Prostate gland (tissue), 2 donors: ENCODE measurements at regions not wholly inside any gene's neighbourhood (a gene's known extent, or its start where the extent isn't known, plus 50 kb on each side); places are given as distances from the start of the nearest gene placed in this dataset.
A peak's percentile ranks its signal among the peaks of the same experiment; 100 is the strongest.

Experiments used
- DNase-seq: peaks from one replicate; pipeline ENCODE4 v3.0.0-alpha.2; 2019; ENCODE audit warnings: low spot score
- H3K27ac ChIP-seq, 2 donors: fragments of 200-600 bp; sonication (generic); 2 replicates each; pipeline ENCODE4 v1.5.1; 2017 to 2019
- H3K27me3 ChIP-seq: fragments of 200-600 bp; sonication (generic); replicated peaks from 2 replicates; pipeline ENCODE4 v1.5.1; 2019; ENCODE audit not compliant: insufficient read depth
- H3K36me3 ChIP-seq, 2 donors: fragments of 200-600 bp; sonication (generic); 1 replicate in 1 of 2; 2 replicates in 1 of 2; pipeline versions ENCODE4 v1.5.1 to v1.8.1; 2017 to 2019
- H3K4me1 ChIP-seq: fragments of 200-600 bp; sonication (generic); replicated peaks from 2 replicates; pipeline ENCODE4 v1.5.1; 2019
- H3K4me3 ChIP-seq, 2 donors: fragments of 200-600 bp; sonication (generic); 2 replicates each; pipeline ENCODE4 v1.5.1; 2017 to 2019
- H3K9me3 ChIP-seq: fragments of 200-600 bp; sonication (generic); 2 replicates; pipeline ENCODE4 v1.5.1; 2017
- POLR2A ChIP-seq: fragments of 450-650 bp; IDR thresholded peaks from one replicate; pipeline ENCODE4 v1.6.1; 2016; ENCODE audit warnings: antibody characterized with exemption, mild to moderate bottlenecking
- POLR2AphosphoS5 ChIP-seq: sonication (generic); formaldehyde crosslinking; IDR thresholded peaks from one replicate; pipeline ENCODE4 v1.6.1; 2017; ENCODE audit warnings: antibody characterized with exemption
- WGBS: methylation state at CpG from one replicate; pipeline ENCODE4 v1.1.5; 2018; 5-methylcytosine and 5-hydroxymethylcytosine counted together
- intact Hi-C: fragments of 100-400 bp; cut with DNase I; formaldehyde crosslinking; loops from one replicate; pipeline ENCODE4 v1.14.2; 2022
- TF ChIP-seq, protein P1 (sequence below), 4 experiments: fragments of 200-600 bp in 2 of 4; fragments of 450-650 bp in 2 of 4; sonication (generic) in 2 of 4; IDR thresholded peaks; 1 replicate in 3 of 4; 2 replicates in 1 of 4; pipeline ENCODE4 v1.5.1; 2016 to 2019; ENCODE audit warnings: antibody characterized with exemption in 4 of 4, mild to moderate bottlenecking in 2 of 4, moderate library complexity in 2 of 4

- no peak for TF ChIP-seq POLR2A
- intact Hi-C loops, result no loop called here
- Histone ChIP-seq H3K4me3 (no peak overlapping the region), H3K27me3 (no peaks in the 10 kb centered on the region), H3K36me3 (no peaks in the 10 kb centered on the region), H3K4me1 (no peaks in the 10 kb centered on the region), H3K9me3 (no peaks in the 10 kb centered on the region), H3K27ac (no peak overlapping the region)
- no peak for DNase-seq
- 89% methylated on average over 2 of the region's 2 CpGs for WGBS
Observed at GRCh38 chr9:118028225-118028624, 324.0 kb downstream of the TLR4 start.

DNA sequence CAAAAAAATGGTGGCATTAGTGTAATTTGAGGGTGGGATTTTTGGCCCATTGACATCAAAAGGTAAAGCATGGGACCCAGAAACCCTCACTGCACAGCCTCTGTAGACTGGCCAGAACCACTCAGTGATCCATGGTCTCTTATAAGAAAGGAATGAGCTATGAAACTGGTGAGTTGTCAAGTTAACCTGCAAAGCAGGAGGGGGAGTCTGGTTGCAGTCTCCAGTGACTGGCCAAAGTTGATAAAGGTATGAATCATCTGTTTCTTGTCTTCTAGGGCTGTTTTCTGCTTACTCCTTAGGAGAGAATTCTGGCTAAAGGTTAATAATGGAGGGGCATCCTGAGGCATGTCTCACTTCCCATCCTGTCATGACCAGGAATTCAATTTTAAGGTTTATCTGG lies 325.2 kb downstream of the TLR4 start:
- H3K4me1 ChIP-seq, result no peaks in the 10 kb centered on the region
- H3K27ac ChIP-seq, result no peak overlapping the region
- intact Hi-C loops, result no loop called here
- TF ChIP-seq POLR2AphosphoS5, result no peak
- no peak for TF ChIP-seq POLR2A
- TF ChIP-seq, protein P1, sequence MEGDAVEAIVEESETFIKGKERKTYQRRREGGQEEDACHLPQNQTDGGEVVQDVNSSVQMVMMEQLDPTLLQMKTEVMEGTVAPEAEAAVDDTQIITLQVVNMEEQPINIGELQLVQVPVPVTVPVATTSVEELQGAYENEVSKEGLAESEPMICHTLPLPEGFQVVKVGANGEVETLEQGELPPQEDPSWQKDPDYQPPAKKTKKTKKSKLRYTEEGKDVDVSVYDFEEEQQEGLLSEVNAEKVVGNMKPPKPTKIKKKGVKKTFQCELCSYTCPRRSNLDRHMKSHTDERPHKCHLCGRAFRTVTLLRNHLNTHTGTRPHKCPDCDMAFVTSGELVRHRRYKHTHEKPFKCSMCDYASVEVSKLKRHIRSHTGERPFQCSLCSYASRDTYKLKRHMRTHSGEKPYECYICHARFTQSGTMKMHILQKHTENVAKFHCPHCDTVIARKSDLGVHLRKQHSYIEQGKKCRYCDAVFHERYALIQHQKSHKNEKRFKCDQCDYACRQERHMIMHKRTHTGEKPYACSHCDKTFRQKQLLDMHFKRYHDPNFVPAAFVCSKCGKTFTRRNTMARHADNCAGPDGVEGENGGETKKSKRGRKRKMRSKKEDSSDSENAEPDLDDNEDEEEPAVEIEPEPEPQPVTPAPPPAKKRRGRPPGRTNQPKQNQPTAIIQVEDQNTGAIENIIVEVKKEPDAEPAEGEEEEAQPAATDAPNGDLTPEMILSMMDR (IDR thresholded peaks at IDR 0.05), result no peak
- no peak for DNase-seq
- no peaks in the 10 kb centered on the region for H3K27me3 ChIP-seq
- H3K36me3 ChIP-seq, result no peaks in the 10 kb centered on the region
- no peaks in the 10 kb centered on the region for H3K9me3 ChIP-seq
- no peak overlapping the region for H3K4me3 ChIP-seq

DNA sequence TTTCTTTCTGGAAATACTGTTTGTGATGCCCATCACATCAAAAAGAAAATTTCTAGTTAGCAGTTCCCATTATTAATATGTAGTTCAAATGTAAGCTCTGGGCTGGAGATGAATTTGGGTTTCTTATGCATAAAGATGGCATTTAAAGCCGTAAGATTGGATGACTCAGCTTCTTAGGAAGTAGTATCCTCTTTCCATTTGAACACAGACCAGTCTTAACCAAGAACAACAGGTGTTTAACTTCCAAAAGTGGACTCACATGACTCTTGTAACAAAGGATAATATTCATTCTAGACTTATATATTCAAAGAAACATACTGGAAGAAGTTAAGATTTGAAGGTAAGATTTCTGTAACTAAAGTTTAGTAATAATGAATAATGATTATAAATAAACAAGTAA lies 330.5 kb downstream of the TLR4 start:
- no peak overlapping the region for H3K27ac ChIP-seq
- intact Hi-C loops, result loop anchor here (10.0 kb wide), 1 partner anchor 60 kb away; no protein-coding TSS in a partner anchor
- no peaks in the 10 kb centered on the region for H3K36me3 ChIP-seq
- DNase-seq, result no peak
- H3K27me3 ChIP-seq, result no peaks in the 10 kb centered on the region
- H3K9me3 ChIP-seq, result no peaks in the 10 kb centered on the region
- H3K4me1 ChIP-seq, result no peaks in the 10 kb centered on the region
- WGBS, result 60% methylated on average over 1 of the region's 1 CpG
- TF ChIP-seq POLR2AphosphoS5 (no peak), POLR2A (no peak)
- TF ChIP-seq, protein P1 (IDR thresholded peaks at IDR 0.05), result no peak
- no peak overlapping the region for H3K4me3 ChIP-seq

DNA sequence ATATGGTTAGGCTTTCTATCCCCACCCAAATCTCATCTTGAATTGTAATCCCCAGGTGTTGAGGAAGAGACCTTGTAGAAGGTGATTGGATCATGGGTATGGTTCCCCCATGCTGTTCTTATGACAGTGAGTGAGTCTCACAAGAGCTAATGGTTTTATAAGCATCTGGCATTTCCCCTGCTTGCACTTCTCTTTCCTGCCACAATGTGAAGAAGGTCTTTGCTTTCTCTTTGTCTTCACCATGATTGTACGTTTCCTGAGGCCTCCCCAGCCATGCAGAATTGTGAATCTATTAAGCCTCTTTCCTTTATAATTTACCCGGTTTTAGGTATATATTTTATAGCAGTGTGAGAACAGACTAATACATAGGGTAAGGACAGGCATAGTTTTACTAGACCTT lies 334.5 kb downstream of the TLR4 start:
- no peaks in the 10 kb centered on the region for H3K4me1 ChIP-seq
- intact Hi-C loops, result loop anchor here (10.0 kb wide), 1 partner anchor 56 kb away; no protein-coding TSS in a partner anchor
- H3K4me3 ChIP-seq, result no peak overlapping the region
- TF ChIP-seq POLR2AphosphoS5 (no peak), POLR2A (no peak)
- TF ChIP-seq, protein P1 (IDR thresholded peaks at IDR 0.05), result no peak
- H3K27me3 ChIP-seq, result no peaks in the 10 kb centered on the region
- DNase-seq, result no peak
- 46% methylated on average over 2 of the region's 2 CpGs for WGBS
- no peak overlapping the region for H3K27ac ChIP-seq
- no peaks in the 10 kb centered on the region for H3K9me3 ChIP-seq
- no peaks in the 10 kb centered on the region for H3K36me3 ChIP-seq

- intact Hi-C loops, result no loop called here
- Histone ChIP-seq H3K4me3 (no peak overlapping the region), H3K4me1 (no peaks in the 10 kb centered on the region), H3K36me3 (no peaks in the 10 kb centered on the region), H3K27ac (no peak overlapping the region), H3K9me3 (no peaks in the 10 kb centered on the region), H3K27me3 (no peaks in the 10 kb centered on the region)
- WGBS, result 21% methylated on average over 2 of the region's 2 CpGs
- DNase-seq, result no peak
- TF ChIP-seq, protein P1 (IDR thresholded peaks at IDR 0.05), result no peak
- TF ChIP-seq POLR2AphosphoS5, result peak; percentile 36
- no peak for TF ChIP-seq POLR2A
Observed at GRCh38 chr9:118058227-118058626, 354.0 kb downstream of the TLR4 start.
